ENCODE measurements at regions not wholly inside any gene's neighbourhood (a gene's known extent, or its start where the extent isn't known, plus 50 kb on each side); places are given as distances from the start of the nearest gene placed in this dataset.

DNA sequence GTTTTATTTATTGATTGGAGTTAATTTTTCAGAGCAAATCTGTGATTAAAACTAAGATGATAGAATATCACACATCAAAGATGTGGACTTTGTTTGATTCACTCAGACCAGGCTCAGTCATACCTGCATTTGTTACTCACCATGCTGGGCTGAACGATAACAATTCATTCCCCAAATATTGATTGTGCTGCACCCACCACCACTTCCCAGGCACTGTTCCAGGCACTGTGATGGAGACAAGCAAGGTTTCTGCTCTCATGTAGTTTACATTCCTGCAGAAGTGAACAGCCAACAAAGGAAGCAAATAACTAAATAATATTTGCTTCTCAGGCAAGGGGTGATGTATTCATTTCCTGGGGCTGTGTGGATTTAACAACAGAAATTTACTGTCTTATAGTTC, 428.3 kb downstream of the DNAH5 start:
- intact Hi-C loops (cut with micrococcal nuclease): no loop called here
- TF ChIP-seq ZNF274 (IDR thresholded peaks at IDR 0.05; ENCODE audit: low read depth, low read length) (no peak), ZFX (IDR thresholded peaks at IDR 0.05) (no peak), RAD21 (IDR thresholded peaks at IDR 0.05; ENCODE audit: low read depth) (no peak), ELF1 (IDR thresholded peaks at IDR 0.05; ENCODE audit: borderline replicate concordance, low read depth) (no peak), POLR2A (IDR thresholded peaks at IDR 0.05; ENCODE audit: borderline replicate concordance, extremely low read depth, insufficient read depth, insufficient read length) (no peak), EGR1 (IDR thresholded peaks at IDR 0.05; ENCODE audit: low read depth) (no peak), SRF (IDR thresholded peaks at IDR 0.05; ENCODE audit: low read depth) (no peak), FOSL1 (IDR thresholded peaks at IDR 0.05; ENCODE audit: low read depth) (no peak), TCF7L2 (IDR thresholded peaks at IDR 0.05; ENCODE audit: borderline replicate concordance, extremely low read depth, insufficient read depth, insufficient read length) (no peak)
- TF ChIP-seq, protein P1, sequence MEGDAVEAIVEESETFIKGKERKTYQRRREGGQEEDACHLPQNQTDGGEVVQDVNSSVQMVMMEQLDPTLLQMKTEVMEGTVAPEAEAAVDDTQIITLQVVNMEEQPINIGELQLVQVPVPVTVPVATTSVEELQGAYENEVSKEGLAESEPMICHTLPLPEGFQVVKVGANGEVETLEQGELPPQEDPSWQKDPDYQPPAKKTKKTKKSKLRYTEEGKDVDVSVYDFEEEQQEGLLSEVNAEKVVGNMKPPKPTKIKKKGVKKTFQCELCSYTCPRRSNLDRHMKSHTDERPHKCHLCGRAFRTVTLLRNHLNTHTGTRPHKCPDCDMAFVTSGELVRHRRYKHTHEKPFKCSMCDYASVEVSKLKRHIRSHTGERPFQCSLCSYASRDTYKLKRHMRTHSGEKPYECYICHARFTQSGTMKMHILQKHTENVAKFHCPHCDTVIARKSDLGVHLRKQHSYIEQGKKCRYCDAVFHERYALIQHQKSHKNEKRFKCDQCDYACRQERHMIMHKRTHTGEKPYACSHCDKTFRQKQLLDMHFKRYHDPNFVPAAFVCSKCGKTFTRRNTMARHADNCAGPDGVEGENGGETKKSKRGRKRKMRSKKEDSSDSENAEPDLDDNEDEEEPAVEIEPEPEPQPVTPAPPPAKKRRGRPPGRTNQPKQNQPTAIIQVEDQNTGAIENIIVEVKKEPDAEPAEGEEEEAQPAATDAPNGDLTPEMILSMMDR (IDR thresholded peaks at IDR 0.05 in 2 of 3, conservative IDR thresholded peaks at IDR 0.05 in 1 of 3; ENCODE audit: borderline replicate concordance in 1 of 3, insufficient read depth in 1 of 3, low read depth in 2 of 3, low read length in 2 of 3): no peak
- TF ChIP-seq, protein P2, sequence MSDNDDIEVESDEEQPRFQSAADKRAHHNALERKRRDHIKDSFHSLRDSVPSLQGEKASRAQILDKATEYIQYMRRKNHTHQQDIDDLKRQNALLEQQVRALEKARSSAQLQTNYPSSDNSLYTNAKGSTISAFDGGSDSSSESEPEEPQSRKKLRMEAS (IDR thresholded peaks at IDR 0.05): no peak
- TF ChIP-seq, protein P3, sequence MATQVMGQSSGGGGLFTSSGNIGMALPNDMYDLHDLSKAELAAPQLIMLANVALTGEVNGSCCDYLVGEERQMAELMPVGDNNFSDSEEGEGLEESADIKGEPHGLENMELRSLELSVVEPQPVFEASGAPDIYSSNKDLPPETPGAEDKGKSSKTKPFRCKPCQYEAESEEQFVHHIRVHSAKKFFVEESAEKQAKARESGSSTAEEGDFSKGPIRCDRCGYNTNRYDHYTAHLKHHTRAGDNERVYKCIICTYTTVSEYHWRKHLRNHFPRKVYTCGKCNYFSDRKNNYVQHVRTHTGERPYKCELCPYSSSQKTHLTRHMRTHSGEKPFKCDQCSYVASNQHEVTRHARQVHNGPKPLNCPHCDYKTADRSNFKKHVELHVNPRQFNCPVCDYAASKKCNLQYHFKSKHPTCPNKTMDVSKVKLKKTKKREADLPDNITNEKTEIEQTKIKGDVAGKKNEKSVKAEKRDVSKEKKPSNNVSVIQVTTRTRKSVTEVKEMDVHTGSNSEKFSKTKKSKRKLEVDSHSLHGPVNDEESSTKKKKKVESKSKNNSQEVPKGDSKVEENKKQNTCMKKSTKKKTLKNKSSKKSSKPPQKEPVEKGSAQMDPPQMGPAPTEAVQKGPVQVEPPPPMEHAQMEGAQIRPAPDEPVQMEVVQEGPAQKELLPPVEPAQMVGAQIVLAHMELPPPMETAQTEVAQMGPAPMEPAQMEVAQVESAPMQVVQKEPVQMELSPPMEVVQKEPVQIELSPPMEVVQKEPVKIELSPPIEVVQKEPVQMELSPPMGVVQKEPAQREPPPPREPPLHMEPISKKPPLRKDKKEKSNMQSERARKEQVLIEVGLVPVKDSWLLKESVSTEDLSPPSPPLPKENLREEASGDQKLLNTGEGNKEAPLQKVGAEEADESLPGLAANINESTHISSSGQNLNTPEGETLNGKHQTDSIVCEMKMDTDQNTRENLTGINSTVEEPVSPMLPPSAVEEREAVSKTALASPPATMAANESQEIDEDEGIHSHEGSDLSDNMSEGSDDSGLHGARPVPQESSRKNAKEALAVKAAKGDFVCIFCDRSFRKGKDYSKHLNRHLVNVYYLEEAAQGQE (IDR thresholded peaks at IDR 0.05; ENCODE audit: low read depth): no peak
- TF ChIP-seq, protein P4, sequence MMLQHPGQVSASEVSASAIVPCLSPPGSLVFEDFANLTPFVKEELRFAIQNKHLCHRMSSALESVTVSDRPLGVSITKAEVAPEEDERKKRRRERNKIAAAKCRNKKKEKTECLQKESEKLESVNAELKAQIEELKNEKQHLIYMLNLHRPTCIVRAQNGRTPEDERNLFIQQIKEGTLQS (IDR thresholded peaks at IDR 0.05): no peak
- no peak for DNase-seq (ENCODE audit: low read depth, low spot score)
- Histone ChIP-seq H3K4me2 (ENCODE audit: low read length) (no peak overlapping the region), H3K9me2 (ENCODE audit: insufficient read depth) (no peaks in the 10 kb centered on the region), H3K27me3 (ENCODE audit: insufficient read depth, low read length) (no peaks in the 10 kb centered on the region), H2AFZ (ENCODE audit: low read depth, low read length, poor library complexity, severe bottlenecking) (no peak overlapping the region), H3K4me1 (ENCODE audit: control insufficient read depth in 1 of 2, insufficient read depth in 2 of 2, low read length in 2 of 2) (no peaks in the 10 kb centered on the region), H4K20me1 (ENCODE audit: insufficient read depth) (no peaks in the 10 kb centered on the region), H3K27ac (ENCODE audit: low read depth, low read length) (no peak overlapping the region), H3K9ac (ENCODE audit: low read length) (no peak overlapping the region), H3K79me2 (ENCODE audit: insufficient read depth, low read length) (no peaks in the 10 kb centered on the region), H3K36me3 (ENCODE audit: control insufficient read depth in 1 of 2, insufficient read depth in 2 of 2, low read length in 2 of 2) (no peaks in the 10 kb centered on the region), H3K4me3 (replicated peaks in 1 of 2; ENCODE audit: low read depth in 1 of 2, low read length in 2 of 2) (no peak overlapping the region), H3K9me3 (ENCODE audit: control insufficient read depth in 1 of 2, insufficient read depth in 1 of 2, low read depth in 1 of 2, low read length in 2 of 2) (peaks cover 7 to 21% of the 10 kb centered on the region in 2 experiments; a peak in 2 of 4 replicates)
- RAD21 ChIA-PET (ENCODE audit: low non-redundant PET in 1 of 2, low total read pairs in 2 of 2, uncharacterized antibody in 2 of 2, unreplicated experiment in 2 of 2): no interaction called here
- no TSS peak for BruUV-seq (replicated peaks)
- CTCF ChIA-PET: no interaction called here
- no peak for ATAC-seq
- POLR2A ChIA-PET: no interaction called here

All from HCT116 (cell line).